ENCODE measurements at regions not wholly inside any gene's neighbourhood (a gene's known extent, or its start where the extent isn't known, plus 50 kb on each side); places are given as distances from the start of the nearest gene placed in this dataset.

DNA sequence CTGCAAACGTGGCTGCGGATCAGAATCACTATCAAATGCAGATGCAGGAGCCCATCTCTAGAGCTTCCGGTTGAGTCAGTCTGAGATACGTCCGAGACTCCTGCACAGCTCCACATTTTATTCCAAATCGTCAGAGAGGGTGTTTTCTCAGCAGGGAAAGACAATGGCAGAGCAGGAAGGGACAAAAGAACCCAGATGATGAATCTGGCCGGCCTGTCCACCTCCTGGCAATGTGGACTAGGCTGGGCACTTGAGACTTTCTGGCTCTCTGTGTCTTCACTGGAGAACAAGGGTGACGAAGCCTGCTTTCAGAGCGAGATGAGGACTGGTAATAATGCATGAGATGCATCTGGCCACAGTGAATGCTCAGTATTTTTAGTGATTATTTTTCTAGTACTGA is 255.9 kb upstream of the MYT1L start:
- TF ChIP-seq BCOR (IDR thresholded peaks at IDR 0.05) (no peak), ARHGAP35 (IDR thresholded peaks at IDR 0.05; ENCODE audit: partially characterized antibody) (no peak), ZNF695 (CRISPR knock-in tag; IDR thresholded peaks at IDR 0.05) (no peak)
- TF ChIP-seq, protein P1, sequence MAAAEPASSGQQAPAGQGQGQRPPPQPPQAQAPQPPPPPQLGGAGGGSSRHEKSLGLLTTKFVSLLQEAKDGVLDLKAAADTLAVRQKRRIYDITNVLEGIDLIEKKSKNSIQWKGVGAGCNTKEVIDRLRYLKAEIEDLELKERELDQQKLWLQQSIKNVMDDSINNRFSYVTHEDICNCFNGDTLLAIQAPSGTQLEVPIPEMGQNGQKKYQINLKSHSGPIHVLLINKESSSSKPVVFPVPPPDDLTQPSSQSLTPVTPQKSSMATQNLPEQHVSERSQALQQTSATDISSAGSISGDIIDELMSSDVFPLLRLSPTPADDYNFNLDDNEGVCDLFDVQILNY (CRISPR knock-in tag; IDR thresholded peaks at IDR 0.05), result no peak
- TF ChIP-seq, protein P2, sequence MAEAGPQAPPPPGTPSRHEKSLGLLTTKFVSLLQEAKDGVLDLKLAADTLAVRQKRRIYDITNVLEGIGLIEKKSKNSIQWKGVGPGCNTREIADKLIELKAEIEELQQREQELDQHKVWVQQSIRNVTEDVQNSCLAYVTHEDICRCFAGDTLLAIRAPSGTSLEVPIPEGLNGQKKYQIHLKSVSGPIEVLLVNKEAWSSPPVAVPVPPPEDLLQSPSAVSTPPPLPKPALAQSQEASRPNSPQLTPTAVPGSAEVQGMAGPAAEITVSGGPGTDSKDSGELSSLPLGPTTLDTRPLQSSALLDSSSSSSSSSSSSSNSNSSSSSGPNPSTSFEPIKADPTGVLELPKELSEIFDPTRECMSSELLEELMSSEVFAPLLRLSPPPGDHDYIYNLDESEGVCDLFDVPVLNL (CRISPR knock-in tag; IDR thresholded peaks at IDR 0.05; ENCODE audit: low read depth), result no peak

Data from K562 (cell line).